ENCODE measurements at regions not wholly inside any gene's neighbourhood (a gene's known extent, or its start where the extent isn't known, plus 50 kb on each side); places are given as distances from the start of the nearest gene placed in this dataset.

DNA sequence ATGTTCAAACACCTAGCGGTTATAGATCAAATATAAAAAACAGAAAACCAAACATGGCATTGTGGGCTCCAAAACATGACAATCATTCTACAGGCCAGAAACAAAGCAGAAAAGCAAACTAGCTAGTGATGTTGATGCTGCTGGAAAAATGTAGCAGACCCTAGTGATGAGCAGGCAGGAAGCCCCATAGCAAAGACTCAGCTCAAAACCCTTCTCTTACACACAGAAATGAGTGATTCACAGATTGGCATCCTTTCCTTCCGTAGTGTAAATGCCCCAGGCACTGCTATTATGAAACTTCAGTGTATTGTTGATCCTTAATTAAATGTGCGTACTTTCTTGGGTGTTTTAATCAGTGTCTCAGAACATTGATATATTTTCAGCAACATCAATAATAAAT, 425.1 kb downstream of the UTRN start:
- H3K9ac ChIP-seq (ENCODE audit: low read length): no peak overlapping the region
- H3K4me3 ChIP-seq (ENCODE audit: low read depth in 1 of 2, low read length in 2 of 2): no peak overlapping the region
- no peaks in the 10 kb centered on the region for H3K36me3 ChIP-seq (ENCODE audit: insufficient read depth, low read length)
- H3K27ac ChIP-seq (ENCODE audit: low read depth, low read length): no peak overlapping the region
- peaks cover 21% of the 10 kb centered on the region for H3K4me1 ChIP-seq (ENCODE audit: insufficient read depth, low read length)
- H3K27me3 ChIP-seq (ENCODE audit: control insufficient read depth in 1 of 2, insufficient read depth in 2 of 2, low read length in 2 of 2): no peaks in the 10 kb centered on the region
- no peaks in the 10 kb centered on the region for H3K9me3 ChIP-seq (ENCODE audit: low read length)

- H3K9me3 ChIP-seq (ENCODE audit: low read length): no peaks in the 10 kb centered on the region
- no peak overlapping the region for H3K4me3 ChIP-seq (ENCODE audit: low read depth in 1 of 2, low read length in 2 of 2)
- H3K4me1 ChIP-seq (ENCODE audit: insufficient read depth, low read length): peaks cover 21% of the 10 kb centered on the region
- H3K36me3 ChIP-seq (ENCODE audit: insufficient read depth, low read length): no peaks in the 10 kb centered on the region
- no peaks in the 10 kb centered on the region for H3K27me3 ChIP-seq (ENCODE audit: control insufficient read depth in 1 of 2, insufficient read depth in 2 of 2, low read length in 2 of 2)
- no peak overlapping the region for H3K9ac ChIP-seq (ENCODE audit: low read length)
- no peak overlapping the region for H3K27ac ChIP-seq (ENCODE audit: low read depth, low read length)
Measured at GRCh38 chr6:144711661-144712060, 426.5 kb downstream of the UTRN start.

DNA sequence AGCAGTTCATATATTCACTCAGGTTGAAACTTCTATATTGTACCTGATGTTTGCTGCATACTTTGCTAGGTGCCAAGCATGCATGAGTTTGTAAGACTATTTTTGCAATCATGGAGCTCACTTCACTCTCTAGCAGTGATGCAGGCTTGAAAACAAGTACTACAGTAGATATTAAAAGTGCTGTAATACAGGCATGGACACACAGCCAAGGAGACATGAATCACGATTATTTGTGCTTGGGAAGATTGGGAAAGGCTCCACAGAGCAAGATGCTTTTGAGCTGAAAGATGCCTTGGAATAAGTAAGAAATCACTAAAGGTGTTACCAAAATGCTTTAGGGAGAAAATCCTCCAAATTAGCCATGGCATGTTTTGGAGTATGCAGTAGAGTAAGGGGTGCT, 427.4 kb downstream of the UTRN start:
- H3K9ac ChIP-seq (ENCODE audit: low read length): no peak overlapping the region
- no peaks in the 10 kb centered on the region for H3K36me3 ChIP-seq (ENCODE audit: insufficient read depth, low read length)
- no peaks in the 10 kb centered on the region for H3K27me3 ChIP-seq (ENCODE audit: control insufficient read depth in 1 of 2, insufficient read depth in 2 of 2, low read length in 2 of 2)
- no peak overlapping the region for H3K4me3 ChIP-seq (ENCODE audit: low read depth in 1 of 2, low read length in 2 of 2)
- H3K9me3 ChIP-seq (ENCODE audit: low read length): no peaks in the 10 kb centered on the region
- H3K4me1 ChIP-seq (ENCODE audit: insufficient read depth, low read length): peaks cover 21% of the 10 kb centered on the region
- H3K27ac ChIP-seq (ENCODE audit: low read depth, low read length): no peak overlapping the region

GRCh38 chr6:144714021-144714712, 429.0 kb downstream of the UTRN start:
- Histone ChIP-seq H3K9ac (ENCODE audit: low read length) (no peak overlapping the region), H3K9me3 (ENCODE audit: low read length) (no peaks in the 10 kb centered on the region), H3K4me1 (ENCODE audit: insufficient read depth, low read length) (peaks cover 21% of the 10 kb centered on the region), H3K36me3 (ENCODE audit: insufficient read depth, low read length) (no peaks in the 10 kb centered on the region), H3K27ac (ENCODE audit: low read depth, low read length) (no peak overlapping the region), H3K27me3 (ENCODE audit: control insufficient read depth in 1 of 2, insufficient read depth in 2 of 2, low read length in 2 of 2) (no peaks in the 10 kb centered on the region), H3K4me3 (ENCODE audit: low read depth in 1 of 2, low read length in 2 of 2) (no peak overlapping the region)

- Histone ChIP-seq H3K27ac (ENCODE audit: low read depth, low read length) (no peak overlapping the region), H3K4me1 (ENCODE audit: insufficient read depth, low read length) (peaks cover 21% of the 10 kb centered on the region), H3K27me3 (ENCODE audit: control insufficient read depth in 1 of 2, insufficient read depth in 2 of 2, low read length in 2 of 2) (no peaks in the 10 kb centered on the region), H3K9me3 (ENCODE audit: low read length) (no peaks in the 10 kb centered on the region), H3K4me3 (ENCODE audit: low read depth in 1 of 2, low read length in 2 of 2) (no peak overlapping the region), H3K36me3 (ENCODE audit: insufficient read depth, low read length) (no peaks in the 10 kb centered on the region), H3K9ac (ENCODE audit: low read length) (no peak overlapping the region)
Measured at GRCh38 chr6:144715344-144715743, 430.2 kb downstream of the UTRN start.

- Histone ChIP-seq H3K9me3 (ENCODE audit: low read length) (no peaks in the 10 kb centered on the region), H3K27me3 (ENCODE audit: control insufficient read depth in 1 of 2, insufficient read depth in 2 of 2, low read length in 2 of 2) (no peaks in the 10 kb centered on the region), H3K9ac (ENCODE audit: low read length) (no peak overlapping the region), H3K27ac (ENCODE audit: low read depth, low read length) (no peak overlapping the region), H3K4me3 (ENCODE audit: low read depth in 1 of 2, low read length in 2 of 2) (no peak overlapping the region), H3K4me1 (ENCODE audit: insufficient read depth, low read length) (peaks cover 7% of the 10 kb centered on the region), H3K36me3 (ENCODE audit: insufficient read depth, low read length) (no peaks in the 10 kb centered on the region)
Measured at GRCh38 chr6:144718431-144718830, 433.3 kb downstream of the UTRN start.

- no peak overlapping the region for H3K9ac ChIP-seq (ENCODE audit: low read length)
- no peaks in the 10 kb centered on the region for H3K36me3 ChIP-seq (ENCODE audit: insufficient read depth, low read length)
- H3K27me3 ChIP-seq (ENCODE audit: control insufficient read depth in 1 of 2, insufficient read depth in 2 of 2, low read length in 2 of 2): no peaks in the 10 kb centered on the region
- H3K4me1 ChIP-seq (ENCODE audit: insufficient read depth, low read length): no peaks in the 10 kb centered on the region
- H3K27ac ChIP-seq (ENCODE audit: low read depth, low read length): no peak overlapping the region
- no peak overlapping the region for H3K4me3 ChIP-seq (ENCODE audit: low read depth in 1 of 2, low read length in 2 of 2)
- H3K9me3 ChIP-seq (ENCODE audit: low read length): no peaks in the 10 kb centered on the region
Measured at GRCh38 chr6:144721232-144721631, 436.1 kb downstream of the UTRN start.

GRCh38 chr6:144722154-144722737, 437.1 kb downstream of the UTRN start:
- Histone ChIP-seq H3K27ac (ENCODE audit: low read depth, low read length) (no peak overlapping the region), H3K4me3 (ENCODE audit: low read depth in 1 of 2, low read length in 2 of 2) (no peak overlapping the region), H3K9ac (ENCODE audit: low read length) (no peak overlapping the region), H3K36me3 (ENCODE audit: insufficient read depth, low read length) (no peaks in the 10 kb centered on the region), H3K27me3 (ENCODE audit: control insufficient read depth in 1 of 2, insufficient read depth in 2 of 2, low read length in 2 of 2) (no peaks in the 10 kb centered on the region), H3K4me1 (ENCODE audit: insufficient read depth, low read length) (no peaks in the 10 kb centered on the region), H3K9me3 (ENCODE audit: low read length) (no peaks in the 10 kb centered on the region)

DNA sequence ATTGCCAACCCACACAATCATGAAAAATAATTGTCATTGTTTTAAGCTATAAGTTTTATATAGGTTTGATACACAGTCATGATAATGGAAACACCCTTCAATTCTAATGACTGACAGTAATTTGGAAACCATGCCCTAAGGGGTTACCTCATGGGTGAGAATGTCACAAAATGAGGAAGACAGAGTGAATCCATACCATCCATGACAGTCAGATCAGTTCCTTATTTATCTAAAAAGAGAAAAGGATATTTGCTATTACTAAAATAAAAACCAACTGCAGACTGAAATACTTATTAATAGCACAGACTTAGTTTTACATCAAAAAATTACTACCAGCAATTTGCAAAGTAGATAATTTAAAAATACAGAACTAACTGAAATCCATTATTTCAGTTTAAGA, 437.8 kb downstream of the UTRN start:
- Histone ChIP-seq H3K36me3 (ENCODE audit: insufficient read depth, low read length) (no peaks in the 10 kb centered on the region), H3K27ac (ENCODE audit: low read depth, low read length) (no peak overlapping the region), H3K4me3 (ENCODE audit: low read depth in 1 of 2, low read length in 2 of 2) (no peak overlapping the region), H3K9me3 (ENCODE audit: low read length) (no peaks in the 10 kb centered on the region), H3K4me1 (ENCODE audit: insufficient read depth, low read length) (no peaks in the 10 kb centered on the region), H3K9ac (ENCODE audit: low read length) (no peak overlapping the region), H3K27me3 (ENCODE audit: control insufficient read depth in 1 of 2, insufficient read depth in 2 of 2, low read length in 2 of 2) (no peaks in the 10 kb centered on the region)

DNA sequence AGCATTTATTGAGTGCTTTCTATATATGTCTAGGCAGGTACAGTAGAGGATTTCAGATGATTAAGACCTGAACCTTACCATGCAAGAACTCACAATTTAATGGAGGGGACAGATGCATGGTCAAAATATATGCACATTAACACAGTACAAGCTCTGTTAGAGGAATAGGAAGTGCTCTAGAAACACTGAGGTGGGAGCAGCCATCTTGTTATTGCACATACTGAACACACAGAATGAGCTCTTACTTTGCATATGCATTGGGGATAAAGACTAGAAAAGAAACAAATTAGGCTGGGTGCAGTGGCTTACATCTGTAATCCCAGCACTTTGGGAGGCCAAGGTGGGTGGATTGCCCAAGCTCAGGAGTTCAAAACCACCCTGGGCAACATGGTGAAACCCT, 438.3 kb downstream of the UTRN start:
- Histone ChIP-seq H3K4me1 (ENCODE audit: insufficient read depth, low read length) (no peaks in the 10 kb centered on the region), H3K4me3 (ENCODE audit: low read depth in 1 of 2, low read length in 2 of 2) (no peak overlapping the region), H3K9me3 (ENCODE audit: low read length) (no peaks in the 10 kb centered on the region), H3K27ac (ENCODE audit: low read depth, low read length) (no peak overlapping the region), H3K36me3 (ENCODE audit: insufficient read depth, low read length) (no peaks in the 10 kb centered on the region), H3K9ac (ENCODE audit: low read length) (no peak overlapping the region), H3K27me3 (ENCODE audit: control insufficient read depth in 1 of 2, insufficient read depth in 2 of 2, low read length in 2 of 2) (no peaks in the 10 kb centered on the region)

DNA sequence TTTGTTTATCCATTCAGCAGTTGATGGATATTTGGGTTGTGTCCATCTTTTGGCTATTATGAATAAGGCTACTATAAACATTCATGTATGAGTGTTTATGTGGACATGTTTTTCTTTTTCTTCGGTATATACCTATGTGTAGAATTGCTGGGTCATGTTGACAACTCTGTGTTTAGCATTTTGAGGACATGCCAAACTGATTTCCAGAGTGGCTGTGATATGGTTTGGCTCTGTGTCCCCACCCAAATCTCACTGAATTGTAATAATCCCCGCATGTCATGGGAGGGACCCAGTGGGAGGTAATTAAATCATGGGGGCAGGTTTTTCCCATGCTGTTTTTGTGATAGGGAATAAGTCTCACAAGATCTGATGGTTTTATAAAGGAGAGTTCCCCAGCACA, 439.7 kb downstream of the UTRN start:
- H3K27me3 ChIP-seq (ENCODE audit: control insufficient read depth in 1 of 2, insufficient read depth in 2 of 2, low read length in 2 of 2): no peaks in the 10 kb centered on the region
- no peaks in the 10 kb centered on the region for H3K4me1 ChIP-seq (ENCODE audit: insufficient read depth, low read length)
- H3K4me3 ChIP-seq (ENCODE audit: low read depth in 1 of 2, low read length in 2 of 2): no peak overlapping the region
- H3K9ac ChIP-seq (ENCODE audit: low read length): no peak overlapping the region
- no peak overlapping the region for H3K27ac ChIP-seq (ENCODE audit: low read depth, low read length)
- H3K36me3 ChIP-seq (ENCODE audit: insufficient read depth, low read length): no peaks in the 10 kb centered on the region
- no peaks in the 10 kb centered on the region for H3K9me3 ChIP-seq (ENCODE audit: low read length)
